ENCODE measurements at regions not wholly inside any gene's neighbourhood (a gene's known extent, or its start where the extent isn't known, plus 50 kb on each side); places are given as distances from the start of the nearest gene placed in this dataset.

DNA sequence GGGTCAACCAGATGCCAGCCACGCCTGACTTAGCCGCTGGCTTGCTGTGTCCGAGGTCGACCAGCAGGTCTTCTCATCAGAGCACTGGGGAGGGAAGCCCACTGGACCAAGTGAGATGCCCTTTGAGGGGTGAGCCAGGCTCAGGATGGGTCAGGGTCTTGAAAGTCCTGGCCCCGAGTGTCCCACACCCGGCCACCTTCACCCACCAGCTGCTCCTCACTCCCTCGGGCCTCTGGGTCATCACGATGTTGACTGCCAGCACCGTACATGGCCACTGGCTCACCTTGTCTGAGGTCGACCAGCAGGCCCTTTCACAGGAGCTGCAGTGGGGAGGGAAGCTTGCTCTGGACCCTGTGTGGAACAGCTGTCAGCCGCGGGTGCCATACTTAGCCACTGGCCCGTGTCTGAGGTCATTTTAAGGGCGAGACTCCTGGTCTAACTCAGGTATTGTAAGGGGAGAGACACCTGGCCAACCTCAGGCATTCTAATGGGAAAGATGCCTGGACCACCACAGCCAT lies 1361.3 kb downstream of the UQCRFS1 start:
- H3K36me3 ChIP-seq (ENCODE audit: insufficient read depth in 1 of 2, low read depth in 1 of 2) = no peaks in the 10 kb centered on the region
- no peak for TF ChIP-seq CTCF (IDR thresholded peaks at IDR 0.05)
- no peaks in the 10 kb centered on the region for H3K4me1 ChIP-seq
- H3K27me3 ChIP-seq (ENCODE audit: insufficient read depth in 3 of 3, low read length in 2 of 3) = peaks cover 0 to 3% (median 0%) of the 10 kb centered on the region in 3 donors
- no peak for ATAC-seq
- H3K9me3 ChIP-seq = peaks cover 4% of the 10 kb centered on the region
- intact Hi-C loops (cut with DNase I) = no loop called here
- H3K4me3 ChIP-seq = no peak overlapping the region
- no peak overlapping the region for H3K27ac ChIP-seq
- DNase-seq = no peak
- 82 to 89% (median 87%) methylated on average over 14 of the region's 14 CpGs for whole genome bisulfite sequencing, 3 donors

GRCh38 chr19:27851002-27851481 lies 1361.9 kb downstream of the UQCRFS1 start:
- Histone ChIP-seq H3K9me3 (no peaks in the 10 kb centered on the region), H3K27ac (no peak overlapping the region), H3K36me3 (ENCODE audit: insufficient read depth in 1 of 2, low read depth in 1 of 2) (no peaks in the 10 kb centered on the region), H3K4me3 (no peak overlapping the region), H3K27me3 (ENCODE audit: insufficient read depth in 3 of 3, low read length in 2 of 3) (peaks cover 0 to 3% (median 0%) of the 10 kb centered on the region in 3 donors), H3K4me1 (no peaks in the 10 kb centered on the region)
- 95 to 96% (median 96%) methylated on average over 30 of the region's 30 CpGs for WGBS, 3 donors
- no peak for TF ChIP-seq CTCF (IDR thresholded peaks at IDR 0.05)
- intact Hi-C loops (cut with DNase I) = no loop called here
- no peak for ATAC-seq
- DNase-seq = no peak

DNA sequence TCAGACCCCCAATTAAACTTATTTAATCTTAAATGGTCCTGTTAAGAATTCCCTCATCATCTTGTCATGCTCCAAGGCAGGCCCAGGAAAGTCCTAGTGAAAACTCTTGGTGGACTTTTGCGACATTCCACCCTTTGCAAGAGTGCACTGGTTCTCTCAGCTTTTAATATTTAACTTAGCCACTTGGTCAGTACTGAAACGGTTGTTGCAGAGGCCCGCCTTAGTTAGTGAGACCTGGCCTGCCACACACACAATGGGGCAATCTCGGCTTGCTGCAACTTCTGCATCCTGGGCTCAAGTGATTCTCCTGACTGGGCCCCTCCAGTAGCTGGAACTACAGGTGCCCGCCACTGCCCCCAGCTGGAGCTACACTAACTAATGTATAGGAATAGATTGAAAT lies 1366.0 kb downstream of the UQCRFS1 start:
- DNase-seq (no peak), ATAC-seq (no peak)
- Histone ChIP-seq H3K9me3 (no peaks in the 10 kb centered on the region), H3K27me3 (ENCODE audit: insufficient read depth in 3 of 3, low read length in 2 of 3) (peaks cover 0 to 2% (median 0%) of the 10 kb centered on the region in 3 donors), H3K4me1 (no peaks in the 10 kb centered on the region), H3K4me3 (no peak overlapping the region), H3K36me3 (ENCODE audit: insufficient read depth in 1 of 2, low read depth in 1 of 2) (no peaks in the 10 kb centered on the region), H3K27ac (no peak overlapping the region)
- 70 to 74% (median 71%) methylated on average over 5 of the region's 5 CpGs for WGBS, 3 donors
- TF ChIP-seq CTCF (IDR thresholded peaks at IDR 0.05) = no peak
- intact Hi-C loops (cut with DNase I) = no loop called here

- 83 to 86% (median 84%) methylated on average over 6 of the region's 6 CpGs for WGBS, 3 donors
- DNase-seq = no peak
These were observed 1368.7 kb downstream of the UQCRFS1 start for GRCh38 chr19:27844261-27844660.

More at GRCh38 chr19:27844261-27844660, 1368.7 kb downstream of the UQCRFS1 start:
- Histone ChIP-seq H3K4me3 (no peak overlapping the region), H3K27me3 (ENCODE audit: insufficient read depth in 3 of 3, low read length in 2 of 3) (peaks cover 0 to 2% (median 0%) of the 10 kb centered on the region in 3 donors), H3K9me3 (no peaks in the 10 kb centered on the region), H3K27ac (no peak overlapping the region), H3K4me1 (no peaks in the 10 kb centered on the region), H3K36me3 (ENCODE audit: insufficient read depth in 1 of 2, low read depth in 1 of 2) (no peaks in the 10 kb centered on the region)
- no peak for TF ChIP-seq CTCF (IDR thresholded peaks at IDR 0.05)
- intact Hi-C loops (cut with DNase I) = no loop called here
- no peak for ATAC-seq

Data from psoas muscle (tissue), 7 donors.